Fibroblast of skin of abdomen (primary cell): ENCODE measurements at regions not wholly inside any gene's neighbourhood (a gene's known extent, or its start where the extent isn't known, plus 50 kb on each side); places are given as distances from the start of the nearest gene placed in this dataset.

Source experiments
- DNase-seq: peaks from one replicate; pipeline ENCODE4 v3.0.0-alpha.2; 2013

GRCh38 chr2:6359964-6360363 lies 505.7 kb downstream of the CMPK2 start:
- no peak for DNase-seq

DNA sequence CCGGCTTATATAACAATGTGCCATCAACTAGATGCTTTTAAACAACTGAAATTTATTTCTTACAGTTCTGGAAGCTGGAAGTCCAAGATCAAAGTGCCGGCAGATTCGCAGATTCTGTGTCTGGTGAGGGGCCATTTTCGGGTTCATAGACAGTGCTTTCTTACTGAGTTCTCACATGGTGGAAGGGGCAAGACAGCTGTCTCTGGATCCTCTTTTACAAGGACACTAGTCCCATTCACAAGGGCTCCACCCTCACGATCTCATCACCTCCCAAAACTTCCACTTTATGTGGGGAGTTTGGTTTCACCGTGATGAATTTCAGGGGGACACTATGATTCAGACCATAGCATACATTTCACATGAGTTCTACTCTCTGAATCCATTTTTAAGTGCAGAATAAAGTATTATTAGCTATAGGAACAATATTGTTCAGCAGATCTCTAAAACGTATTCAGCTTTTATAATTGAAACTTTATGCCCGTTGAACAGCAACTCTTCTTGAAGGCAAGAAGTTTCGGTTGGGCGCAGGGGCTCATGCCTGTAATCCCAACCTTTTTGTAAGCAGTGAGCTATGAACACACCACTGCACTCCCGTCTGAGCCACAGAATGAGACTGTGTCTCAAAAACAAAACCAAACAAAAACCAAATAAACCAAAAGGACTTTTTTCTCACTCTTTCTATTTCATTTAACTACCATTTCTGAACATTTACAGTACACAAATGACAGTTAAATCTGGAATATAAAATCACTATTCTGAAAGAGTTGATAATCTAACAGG lies 502.8 kb downstream of the CMPK2 start:
- no peak for DNase-seq

GRCh38 chr2:6368281-6368680 lies 497.4 kb downstream of the CMPK2 start:
- peak; percentile 86 for DNase-seq

GRCh38 chr2:6369266-6369665 lies 496.4 kb downstream of the CMPK2 start:
- no peak for DNase-seq

DNA sequence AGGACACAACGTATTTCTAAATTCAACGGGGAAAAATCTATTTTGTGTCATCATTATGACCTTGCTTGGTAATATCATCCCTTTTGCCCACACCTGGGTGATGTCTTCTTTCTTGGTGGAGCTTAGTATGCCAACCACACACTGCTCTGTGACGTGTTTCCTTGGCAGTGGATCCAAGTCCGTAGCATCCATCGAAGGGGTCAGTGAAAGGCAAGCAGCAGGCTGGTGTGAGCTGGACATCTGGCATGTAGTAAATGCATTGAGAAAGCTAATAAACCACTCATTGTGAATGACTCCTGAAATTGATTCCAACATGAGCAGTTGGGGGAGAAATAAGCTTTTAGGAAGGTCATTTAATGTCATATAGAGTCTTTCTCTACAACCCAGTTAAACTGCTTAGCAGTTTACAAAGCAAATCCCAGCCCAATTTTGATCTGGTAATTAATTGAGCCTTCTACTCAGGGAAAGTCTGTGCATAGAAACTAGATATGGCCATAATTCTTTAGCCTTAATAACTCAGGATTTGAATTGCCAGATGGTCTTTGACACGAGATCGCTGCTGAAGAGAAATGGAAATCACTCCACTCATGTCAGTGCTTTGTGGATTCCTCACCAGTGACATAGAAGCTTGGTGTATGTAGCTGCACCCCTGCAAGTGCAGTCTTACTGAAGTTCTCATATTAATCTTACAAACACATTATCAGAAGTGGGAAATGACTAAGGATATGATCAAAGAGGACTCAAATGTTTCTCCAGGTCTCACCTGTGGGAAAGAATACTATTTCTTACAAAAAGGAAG lies 494.8 kb downstream of the CMPK2 start:
- DNase-seq: peak; percentile 41

DNA sequence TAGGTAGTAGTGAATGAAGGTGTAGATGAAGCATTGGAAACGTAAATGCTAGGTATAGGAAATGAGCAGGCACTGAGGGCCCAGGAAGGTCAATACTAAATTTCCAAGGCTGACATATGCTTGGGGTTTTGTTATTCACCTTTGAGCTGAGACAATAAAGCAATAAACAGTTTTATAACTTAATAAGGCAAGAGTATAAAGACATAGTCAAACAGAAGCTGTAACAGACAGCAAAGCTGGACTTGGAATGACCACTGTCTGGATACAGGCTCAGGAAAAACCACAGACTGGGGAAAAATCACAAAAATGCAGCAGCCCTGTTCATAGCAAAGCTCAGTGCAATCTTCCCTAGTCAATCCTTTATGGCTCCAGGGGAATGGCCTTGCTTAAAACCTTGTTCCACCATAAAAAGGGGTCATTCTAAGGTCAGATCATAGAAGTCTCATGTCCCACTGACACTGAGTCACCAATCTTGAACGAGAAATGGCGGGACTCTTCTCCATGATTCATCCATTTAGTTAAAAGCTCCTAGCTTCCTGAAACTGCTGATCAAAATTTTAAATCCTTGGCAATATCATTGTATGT lies 493.3 kb downstream of the CMPK2 start:
- peak; percentile 99 for DNase-seq

DNA sequence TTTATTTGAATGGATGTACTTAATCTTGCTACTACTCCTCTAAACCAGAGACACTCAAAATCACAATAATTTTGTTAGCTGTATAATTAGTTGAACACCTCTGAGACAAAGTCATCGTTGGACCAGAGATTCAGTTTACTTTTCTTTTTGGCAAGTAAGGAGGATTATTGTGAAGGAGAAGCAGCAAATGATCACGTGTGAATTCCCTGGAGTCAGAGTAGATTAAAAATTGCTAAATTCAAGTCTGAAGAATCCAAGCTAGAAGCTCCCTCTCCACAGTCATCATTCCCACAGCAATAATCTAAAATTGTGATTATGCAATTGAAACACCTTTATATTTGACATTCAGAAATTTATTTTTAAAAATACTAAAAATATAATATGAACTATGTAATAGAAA lies 484.4 kb downstream of the CMPK2 start:
- no peak for DNase-seq

GRCh38 chr2:6384341-6384740 lies 481.4 kb downstream of the CMPK2 start:
- no peak for DNase-seq

GRCh38 chr2:6392354-6392753 lies 473.4 kb downstream of the CMPK2 start:
- no peak for DNase-seq

DNA sequence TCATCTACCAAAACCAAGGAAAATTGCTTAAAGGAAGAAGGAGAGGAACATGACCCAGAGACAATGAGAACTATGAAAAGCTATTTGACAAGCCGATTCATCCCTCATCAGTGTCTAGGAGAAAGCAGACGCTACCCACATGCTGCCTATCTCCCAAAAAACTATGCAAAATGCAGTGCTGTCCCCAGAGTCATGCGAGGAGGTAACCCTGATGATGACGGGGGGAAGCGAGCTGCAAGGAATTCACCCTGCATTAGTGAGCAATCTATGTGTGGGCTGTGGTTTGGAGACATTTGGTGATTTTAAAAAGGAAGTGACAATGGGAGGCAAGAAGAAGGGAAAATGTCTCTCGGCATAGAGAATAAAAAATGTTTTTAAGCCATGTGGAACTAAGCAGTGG lies 472.7 kb downstream of the CMPK2 start:
- peak; percentile 68 for DNase-seq

- no peak for DNase-seq
Observed at GRCh38 chr2:6393819-6394218, 471.9 kb downstream of the CMPK2 start.

GRCh38 chr2:6394276-6394675 lies 471.4 kb downstream of the CMPK2 start:
- DNase-seq: no peak

DNA sequence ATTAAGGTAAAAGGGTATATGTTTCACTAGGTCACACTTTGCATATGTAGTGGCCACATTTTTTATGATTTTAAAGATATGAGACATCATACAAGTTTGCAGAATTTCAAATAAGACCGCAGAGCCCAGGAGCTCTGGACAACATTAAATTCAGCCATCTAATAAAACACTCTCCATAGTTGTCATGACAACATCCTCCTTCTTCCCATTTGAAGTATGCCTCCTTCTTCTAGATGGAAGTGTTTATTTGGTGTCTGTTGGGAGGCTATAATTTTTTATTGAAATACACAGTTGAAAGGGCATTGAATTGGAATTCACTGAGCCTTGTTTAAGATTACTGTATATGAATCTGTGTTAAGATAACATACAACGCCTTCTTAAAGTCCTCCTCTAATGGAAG lies 467.3 kb downstream of the CMPK2 start:
- DNase-seq: no peak

- DNase-seq: peak; percentile 50
Observed at GRCh38 chr2:6401301-6401700, 464.4 kb downstream of the CMPK2 start.

DNA sequence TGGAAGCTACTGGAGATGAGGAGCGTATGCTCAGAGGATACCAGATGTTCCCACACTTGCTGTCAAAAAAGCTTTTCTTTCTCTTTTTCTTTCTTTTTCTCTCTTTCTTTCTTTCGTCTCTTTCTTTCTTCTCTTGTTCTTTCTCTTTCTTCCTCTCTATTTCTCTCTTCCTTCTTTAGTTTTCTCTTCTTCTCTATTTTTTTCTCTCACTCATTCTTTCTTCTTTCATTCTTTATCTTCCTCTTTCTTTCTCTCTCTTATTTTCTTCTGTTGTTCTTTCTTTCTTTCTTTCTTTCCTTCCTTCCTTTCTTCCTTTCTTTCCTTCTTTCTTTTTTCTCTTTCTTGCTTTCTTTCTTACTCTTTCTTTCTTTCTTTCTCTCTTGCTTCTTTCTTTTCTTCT lies 457.6 kb downstream of the CMPK2 start:
- no peak for DNase-seq

- peak; percentile 62 for DNase-seq
Observed at GRCh38 chr2:6410313-6410712, 455.4 kb downstream of the CMPK2 start.

- DNase-seq: peak; percentile 68
Observed at GRCh38 chr2:6412533-6413091, 453.1 kb downstream of the CMPK2 start.

GRCh38 chr2:6417050-6417449 lies 448.7 kb downstream of the CMPK2 start:
- DNase-seq: no peak

DNA sequence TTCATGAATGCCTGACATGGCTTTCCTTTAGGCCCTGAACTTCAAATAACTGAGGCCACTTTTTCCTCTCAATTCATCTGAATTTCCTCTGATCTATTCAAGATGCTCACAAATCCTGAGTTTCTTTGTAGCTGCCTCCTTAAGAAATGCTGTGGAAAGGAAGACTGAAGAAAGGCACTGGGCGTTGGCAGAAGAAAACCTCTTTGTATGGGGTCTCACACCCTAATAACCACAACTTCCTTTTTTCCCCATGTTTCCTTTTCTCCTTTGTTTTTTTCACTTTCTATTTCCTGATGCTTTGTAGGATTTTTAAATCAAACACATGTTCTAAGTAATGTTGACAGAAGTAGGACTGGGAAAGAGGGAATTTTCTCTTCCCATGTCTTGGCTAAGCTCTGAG lies 447.4 kb downstream of the CMPK2 start:
- DNase-seq: no peak

DNA sequence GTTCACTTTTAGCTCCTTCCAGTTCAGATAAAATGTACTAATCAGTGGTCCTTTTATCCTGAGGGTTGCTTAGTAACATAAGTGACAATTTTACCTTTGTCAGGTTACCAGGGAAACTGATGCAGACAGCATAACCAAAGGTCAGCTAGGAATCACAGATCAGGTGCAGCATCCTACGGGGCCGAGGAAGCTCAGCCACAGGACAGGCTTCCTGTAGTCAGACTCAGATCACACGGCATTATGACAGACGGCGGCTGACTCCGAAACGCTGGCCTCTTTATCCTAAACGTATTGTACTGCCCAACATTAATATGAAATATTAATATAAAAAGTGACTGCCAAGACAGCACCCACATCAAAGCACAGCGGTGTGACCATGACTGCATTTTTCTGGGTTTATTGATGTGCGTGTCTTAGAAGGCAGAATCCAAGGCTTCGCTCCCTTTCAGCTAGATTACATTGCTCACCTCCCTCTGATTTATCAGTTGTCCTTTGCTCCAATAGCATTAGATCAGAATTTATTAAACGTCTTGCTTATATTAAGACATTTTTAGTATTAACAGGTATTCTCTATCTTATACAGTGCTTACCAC lies 444.5 kb downstream of the CMPK2 start:
- DNase-seq: no peak

- no peak for DNase-seq
Observed at GRCh38 chr2:6421888-6422287, 443.8 kb downstream of the CMPK2 start.

DNA sequence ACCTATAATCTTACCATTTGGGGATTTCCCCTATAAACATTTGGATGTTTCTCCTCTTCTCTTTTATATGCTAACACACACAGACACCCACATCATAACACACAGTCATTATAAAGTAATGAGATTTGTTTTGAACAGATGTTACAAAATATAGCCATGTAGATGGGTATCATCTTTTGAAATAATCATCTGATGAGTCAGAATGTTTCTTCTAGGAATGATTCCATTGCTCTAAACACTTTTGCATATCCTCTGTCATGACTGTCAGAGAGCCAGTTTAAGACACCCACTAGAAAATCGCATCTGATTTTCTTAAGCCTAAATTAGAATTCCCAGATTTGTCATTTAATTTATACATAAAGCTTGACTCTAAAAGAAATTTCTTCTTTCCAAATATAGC lies 442.6 kb downstream of the CMPK2 start:
- DNase-seq: peak; percentile 67

- peak; percentile 65 for DNase-seq
Observed at GRCh38 chr2:6423944-6424343, 441.8 kb downstream of the CMPK2 start.
